Activated CD8-positive, alpha-beta memory T cell treated with anti-CD3 and anti-CD28 coated beads, Interleukin-2, amount 50 U/mL, for 48 hours (primary cell): ENCODE measurements at regions not wholly inside any gene's neighbourhood (a gene's known extent, or its start where the extent isn't known, plus 50 kb on each side); places are given as distances from the start of the nearest gene placed in this dataset.

Experiments used
- DNase-seq: peaks from one replicate; pipeline ENCODE4 v3.0.0-alpha.2; 2020

DNA sequence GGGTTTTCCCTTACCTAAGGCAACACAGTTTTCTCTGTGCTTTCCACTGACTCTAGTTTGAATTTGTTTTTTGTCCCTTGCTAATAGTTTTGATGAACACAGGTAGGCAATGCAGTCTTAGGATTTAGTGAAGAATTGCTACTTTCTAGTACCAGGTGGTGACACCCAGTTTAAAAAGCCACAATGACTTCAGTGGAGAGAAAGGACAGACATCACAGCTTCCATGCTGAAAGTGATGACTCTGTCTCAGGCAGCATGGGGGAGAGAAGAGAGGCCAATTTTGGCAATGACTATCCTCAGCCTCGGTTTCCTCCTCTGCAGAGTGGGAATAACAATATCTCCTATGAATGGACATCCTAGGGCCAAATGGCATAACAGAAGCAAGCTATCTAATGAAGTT lies 118.8 kb downstream of the AXIN2 start:
- DNase-seq = no peak

DNA sequence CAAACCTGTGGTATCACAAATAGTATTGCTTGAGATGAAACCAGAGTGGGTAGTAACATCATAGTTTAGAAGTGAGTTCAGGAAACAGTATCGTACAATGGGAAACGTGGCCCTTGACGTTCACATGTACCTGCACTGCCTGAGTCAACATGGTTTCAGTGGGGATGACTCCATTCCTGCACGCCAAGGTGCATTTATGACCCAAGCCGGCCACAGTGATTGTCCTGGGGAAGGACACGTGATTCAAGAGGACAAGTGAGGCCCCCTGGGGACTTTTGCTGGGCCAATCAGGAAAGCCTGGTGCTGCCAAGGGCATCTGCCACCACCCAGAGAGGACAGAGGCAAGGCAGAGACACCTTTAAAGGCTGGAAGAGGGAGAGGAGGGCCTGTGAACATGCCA lies 119.2 kb downstream of the AXIN2 start:
- DNase-seq = no peak

- DNase-seq = no peak
Observed at GRCh38 chr17:65441053-65441605, 120.3 kb downstream of the AXIN2 start.

- DNase-seq = no peak
Observed at GRCh38 chr17:65438708-65439294, 122.6 kb downstream of the AXIN2 start.

- DNase-seq = no peak
Observed at GRCh38 chr17:65438173-65438572, 123.3 kb downstream of the AXIN2 start.

GRCh38 chr17:65436871-65437270 lies 124.6 kb downstream of the AXIN2 start:
- DNase-seq = no peak

DNA sequence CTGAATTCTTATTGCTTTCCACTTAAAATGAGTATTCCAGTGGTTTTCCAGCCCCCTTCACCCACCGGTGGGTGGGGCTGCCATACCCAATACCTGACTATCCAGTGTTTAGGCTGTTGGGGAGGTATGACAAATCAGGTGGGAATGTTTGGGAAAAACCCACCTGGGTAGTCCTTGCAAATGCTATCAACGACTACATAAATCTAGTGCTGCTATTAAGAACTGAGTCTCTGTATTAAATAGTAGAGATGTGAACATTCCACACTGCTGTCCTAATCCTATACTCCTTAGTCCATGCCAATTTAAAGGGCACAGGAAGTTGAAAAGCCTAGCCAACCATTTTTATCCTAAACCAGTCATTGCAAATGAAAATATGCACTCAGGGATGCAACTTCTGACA lies 126.6 kb downstream of the AXIN2 start:
- no peak for DNase-seq

DNA sequence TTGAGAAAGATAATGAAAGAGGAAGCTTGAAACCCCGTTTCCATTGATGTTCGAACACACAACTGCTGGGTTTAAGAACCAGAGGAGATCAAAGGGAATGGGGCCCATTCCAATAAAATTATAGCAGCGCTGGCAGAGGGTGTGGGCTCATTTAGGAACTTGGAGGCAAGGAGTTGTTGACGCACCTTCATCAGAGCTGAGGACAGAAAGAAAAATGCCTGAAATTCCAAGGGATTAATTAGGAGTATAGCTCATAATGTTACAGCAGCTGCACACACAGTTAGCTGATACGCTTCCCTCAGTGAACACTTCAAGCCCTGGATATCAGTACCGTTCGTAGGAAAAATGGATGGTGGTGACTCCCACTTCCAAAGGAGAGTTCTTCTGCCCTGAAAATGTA lies 127.2 kb downstream of the AXIN2 start:
- no peak for DNase-seq

GRCh38 chr17:65433592-65433991 lies 127.9 kb downstream of the AXIN2 start:
- no peak for DNase-seq

DNA sequence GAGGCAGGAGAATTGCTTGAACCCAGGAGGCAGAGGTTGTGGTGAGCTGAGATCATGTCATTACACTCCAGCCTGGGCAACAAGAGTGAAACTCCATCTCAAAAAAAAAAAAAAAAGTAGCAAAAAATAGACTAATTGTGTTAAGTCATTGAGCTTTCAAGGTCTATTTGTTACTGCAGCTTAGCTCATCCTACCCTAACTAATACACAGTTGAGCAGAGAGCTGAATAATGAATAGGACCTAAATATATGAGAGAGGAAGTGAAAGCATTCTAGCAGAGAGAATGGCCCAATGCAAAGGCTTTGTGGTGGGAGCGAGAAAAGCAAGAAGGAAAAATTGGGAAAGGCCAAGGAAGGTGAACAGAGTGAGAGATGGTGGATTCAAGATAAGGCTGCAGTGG lies 128.3 kb downstream of the AXIN2 start:
- DNase-seq = no peak

- DNase-seq = no peak
Observed at GRCh38 chr17:65431116-65431515, 130.3 kb downstream of the AXIN2 start.

- no peak for DNase-seq
Observed at GRCh38 chr17:65430209-65430833, 131.1 kb downstream of the AXIN2 start.

- DNase-seq = no peak
Observed at GRCh38 chr17:65423346-65424140, 137.9 kb downstream of the AXIN2 start.

DNA sequence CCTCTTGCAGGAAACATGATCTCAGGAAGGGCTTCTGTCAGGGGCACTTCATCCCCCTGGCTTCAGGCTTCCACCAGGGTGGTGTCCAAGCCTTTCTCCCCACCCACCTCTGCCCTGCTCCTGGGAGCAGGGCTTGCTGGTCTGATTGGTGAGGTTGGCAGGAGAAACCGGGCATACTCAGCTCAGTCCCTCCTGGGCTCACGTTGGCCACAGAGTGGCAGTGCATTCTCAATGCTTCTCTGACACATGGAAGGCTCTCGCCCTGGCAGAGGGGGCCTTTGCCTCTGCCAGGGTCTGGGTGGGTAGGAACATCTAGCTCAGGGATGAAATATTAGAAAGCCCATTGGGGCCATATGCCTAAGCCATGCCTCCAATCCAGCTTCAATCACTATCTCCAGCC lies 142.8 kb downstream of the AXIN2 start:
- no peak for DNase-seq

DNA sequence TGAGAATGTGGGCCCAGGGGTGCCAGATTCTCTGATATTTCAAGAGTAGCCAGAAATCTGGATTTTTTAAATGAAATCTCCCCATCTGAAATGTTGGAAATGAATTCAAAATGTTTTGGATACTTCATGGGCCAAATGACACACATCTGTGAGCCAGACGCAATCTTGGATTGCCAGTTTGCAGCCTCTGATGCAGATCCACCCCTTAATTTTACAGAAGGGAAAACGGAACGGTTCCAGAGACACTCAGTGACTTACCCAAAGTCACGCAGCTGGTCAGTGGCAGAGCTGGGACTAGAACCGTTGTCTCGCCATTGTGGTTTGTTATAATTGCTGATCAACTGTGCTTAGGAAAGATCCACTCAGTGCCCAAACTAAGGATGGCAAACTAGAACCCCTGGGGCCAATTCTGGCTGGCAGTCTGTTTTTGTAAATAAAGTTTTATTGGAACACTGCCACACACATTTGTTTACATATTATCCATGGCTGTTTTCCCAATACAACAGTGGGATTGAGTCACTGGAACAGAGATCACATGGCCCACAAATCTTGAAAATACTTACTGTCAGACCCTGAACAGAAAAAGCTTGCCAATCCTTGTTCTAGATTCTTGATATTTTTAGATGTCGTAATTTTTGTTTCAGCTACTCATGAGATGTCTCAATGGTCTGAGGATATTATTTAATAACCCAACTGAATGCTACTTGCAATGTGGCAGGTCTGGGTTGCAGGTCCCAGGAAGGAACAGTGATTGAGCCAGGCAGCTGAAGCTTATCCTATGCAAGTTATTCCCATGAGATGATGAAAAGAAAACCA lies 143.8 kb downstream of the AXIN2 start:
- no peak for DNase-seq

DNA sequence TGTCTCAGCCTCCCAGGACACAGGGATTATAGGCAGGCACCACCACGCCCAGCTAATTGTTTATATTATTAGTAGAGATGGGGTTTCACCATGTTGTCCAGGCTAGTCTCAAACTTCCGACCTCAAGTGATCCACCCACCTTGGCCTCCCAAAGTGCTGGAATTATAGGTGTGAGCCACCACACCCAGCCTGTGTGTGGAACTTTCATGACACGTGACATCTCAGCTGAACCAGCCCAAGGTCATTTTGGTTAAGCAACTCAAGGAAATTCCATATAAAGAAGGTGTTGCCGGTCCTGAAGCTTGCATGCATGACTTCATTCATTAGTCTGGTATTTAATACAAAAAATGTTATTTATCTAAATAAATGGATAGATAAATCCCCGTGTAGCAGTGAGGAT lies 145.5 kb downstream of the AXIN2 start:
- no peak for DNase-seq

- DNase-seq = no peak
Observed at GRCh38 chr17:65413390-65413789, 148.1 kb downstream of the AXIN2 start.

DNA sequence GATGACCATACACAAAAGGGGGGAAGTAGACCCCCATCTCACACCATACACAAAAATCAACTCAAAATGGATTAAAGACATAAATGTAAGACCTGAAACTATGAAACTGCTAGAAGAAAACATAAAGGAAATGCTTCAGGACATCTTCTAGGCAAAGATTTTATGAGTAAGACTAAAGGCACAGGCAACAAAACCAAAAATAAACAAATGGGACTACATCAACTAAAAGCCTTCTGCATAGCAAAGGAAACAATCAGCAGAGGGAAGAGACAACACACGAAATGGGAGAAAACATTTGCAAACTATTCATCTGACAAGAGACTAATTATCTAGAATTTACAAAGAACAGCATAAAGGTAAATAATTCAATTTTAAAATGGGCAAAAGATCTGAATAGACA lies 152.1 kb downstream of the AXIN2 start:
- no peak for DNase-seq

DNA sequence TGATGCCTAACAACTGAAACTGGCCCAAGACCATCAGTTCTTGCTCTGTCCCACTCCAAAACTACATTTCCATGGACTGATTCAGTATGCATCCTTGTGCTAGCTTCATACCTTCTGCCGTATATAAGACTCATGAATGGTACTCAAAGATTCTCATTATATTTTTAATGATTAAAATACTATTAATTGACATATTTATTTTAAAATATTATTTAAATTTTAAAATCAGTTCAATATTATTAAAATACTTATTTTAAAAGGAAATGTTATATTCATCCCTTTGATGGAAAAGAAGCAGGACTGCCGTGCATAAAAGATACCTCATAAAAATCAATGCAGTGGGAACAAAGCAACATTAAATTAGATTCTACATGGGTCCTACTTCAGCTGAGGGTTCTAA lies 153.4 kb downstream of the AXIN2 start:
- DNase-seq = no peak

- DNase-seq = no peak
Observed at GRCh38 chr17:65407017-65407416, 154.4 kb downstream of the AXIN2 start.

DNA sequence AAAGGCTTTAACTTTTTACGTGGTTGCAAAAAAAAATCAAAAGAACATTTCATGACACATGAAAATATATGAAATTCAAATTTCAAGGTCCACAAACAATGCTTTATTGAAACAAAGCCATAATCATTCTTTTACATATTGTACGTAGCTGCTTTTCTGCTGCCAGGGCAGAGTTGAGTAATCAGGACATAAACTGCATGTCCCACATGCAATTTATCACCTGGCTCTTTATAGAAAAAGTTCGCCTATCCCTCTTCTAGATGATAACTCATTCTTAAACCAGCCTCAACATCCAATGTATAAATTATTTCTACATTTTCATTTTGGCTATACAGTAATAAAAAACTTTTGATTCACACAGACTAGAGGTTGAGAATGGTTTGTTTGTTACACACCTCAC lies 154.9 kb downstream of the AXIN2 start:
- DNase-seq = no peak

GRCh38 chr17:65405563-65405962 lies 155.9 kb downstream of the AXIN2 start:
- DNase-seq = no peak

GRCh38 chr17:65404761-65405160 lies 156.7 kb downstream of the AXIN2 start:
- no peak for DNase-seq
